CMK (cell line): ENCODE measurements at regions not wholly inside any gene's neighbourhood (a gene's known extent, or its start where the extent isn't known, plus 50 kb on each side); places are given as distances from the start of the nearest gene placed in this dataset.

ENCODE experiments used
- DNase-seq: peaks from one replicate; pipeline ENCODE4 v3.0.0-alpha.2; 2010; ENCODE audit warnings: low read depth

GRCh38 chr7:41524876-41525275, 178.0 kb downstream of the INHBA start:
- no peak for DNase-seq

GRCh38 chr7:41520445-41520844, 182.4 kb downstream of the INHBA start:
- no peak for DNase-seq

- DNase-seq, result no peak
Observed at GRCh38 chr7:41517771-41518170, 185.1 kb downstream of the INHBA start.

GRCh38 chr7:41508755-41509154, 194.1 kb downstream of the INHBA start:
- no peak for DNase-seq

GRCh38 chr7:41507686-41508268, 195.1 kb downstream of the INHBA start:
- no peak for DNase-seq

GRCh38 chr7:41504214-41504980, 198.5 kb downstream of the INHBA start:
- no peak for DNase-seq

- DNase-seq, result no peak
Observed at GRCh38 chr7:41503438-41503837, 199.5 kb downstream of the INHBA start.

GRCh38 chr7:41501466-41501865, 201.4 kb downstream of the INHBA start:
- no peak for DNase-seq

GRCh38 chr7:41501006-41501405, 201.9 kb downstream of the INHBA start:
- DNase-seq, result no peak

GRCh38 chr7:41492603-41493002, 210.3 kb downstream of the INHBA start:
- no peak for DNase-seq

- no peak for DNase-seq
Observed at GRCh38 chr7:41491883-41492471, 210.9 kb downstream of the INHBA start.

- no peak for DNase-seq
Observed at GRCh38 chr7:41491308-41491707, 211.6 kb downstream of the INHBA start.

GRCh38 chr7:41489885-41490284, 213.0 kb downstream of the INHBA start:
- DNase-seq, result no peak

GRCh38 chr7:41487229-41487940, 215.5 kb downstream of the INHBA start:
- no peak for DNase-seq

GRCh38 chr7:41481353-41481752, 221.5 kb downstream of the INHBA start:
- DNase-seq, result no peak

- no peak for DNase-seq
Observed at GRCh38 chr7:41478187-41478586, 224.7 kb downstream of the INHBA start.

- no peak for DNase-seq
Observed at GRCh38 chr7:41476460-41476803, 226.5 kb downstream of the INHBA start.

GRCh38 chr7:41475801-41476459, 227.0 kb downstream of the INHBA start:
- DNase-seq, result no peak

- DNase-seq, result no peak
Observed at GRCh38 chr7:41472427-41473125, 230.3 kb downstream of the INHBA start.

GRCh38 chr7:41470081-41470480, 232.8 kb downstream of the INHBA start:
- DNase-seq, result no peak

GRCh38 chr7:41467596-41467995, 235.3 kb downstream of the INHBA start:
- no peak for DNase-seq
